BE2C (cell line): ENCODE measurements at regions not wholly inside any gene's neighbourhood (a gene's known extent, or its start where the extent isn't known, plus 50 kb on each side); places are given as distances from the start of the nearest gene placed in this dataset.
A peak's percentile ranks its signal among the peaks of the same experiment; 100 is the strongest.

Experiments
- DNase-seq: peaks from one replicate; pipeline ENCODE4 v3.0.0-alpha.2; 2020
- H3K27me3 ChIP-seq: fragments of 250-450 bp; sonication (Bioruptor Pico); 2 replicates; pipeline ENCODE4 v1.5.1; 2020; ENCODE audit warnings: mild to moderate bottlenecking
- H3K36me3 ChIP-seq: fragments of 250-450 bp; sonication (Bioruptor Pico); 2 replicates; pipeline ENCODE4 v1.5.1; 2020; ENCODE audit warnings: mild to moderate bottlenecking
- H3K4me1 ChIP-seq: fragments of 250-450 bp; sonication (Bioruptor Pico); 2 replicates; pipeline ENCODE4 v1.5.1; 2020
- H3K4me3 ChIP-seq: 2 replicates; pipeline ENCODE4 v1.5.1; 2011; ENCODE audit warnings: low read depth, low read length
- H3K9me3 ChIP-seq: fragments of 250-450 bp; sonication (Bioruptor Pico); 2 replicates; pipeline ENCODE4 v1.5.1; 2020
- CTCF ChIP-seq: IDR thresholded peaks from 2 replicates; pipeline ENCODE4 v1.5.1; 2012; ENCODE audit warnings: mild to moderate bottlenecking, low read depth, low read length

- no peaks in the 10 kb centered on the region for H3K9me3 ChIP-seq
- no peaks in the 10 kb centered on the region for H3K27me3 ChIP-seq
- H3K4me3 ChIP-seq: no peak overlapping the region
- H3K36me3 ChIP-seq: no peaks in the 10 kb centered on the region
- no peak for DNase-seq
- no peak for TF ChIP-seq CTCF
- H3K4me1 ChIP-seq: no peaks in the 10 kb centered on the region
Measured at GRCh38 chr2:9144046-9144445, 62.6 kb upstream of the ASAP2 start.

- H3K9me3 ChIP-seq: no peaks in the 10 kb centered on the region
- no peak for TF ChIP-seq CTCF
- peak overlapping the region; percentile 47 for H3K4me3 ChIP-seq
- H3K4me1 ChIP-seq: no peaks in the 10 kb centered on the region
- no peaks in the 10 kb centered on the region for H3K36me3 ChIP-seq
- no peak for DNase-seq
- no peaks in the 10 kb centered on the region for H3K27me3 ChIP-seq
Measured at GRCh38 chr2:9143264-9143815, 63.3 kb upstream of the ASAP2 start.

- Histone ChIP-seq H3K9me3 (no peaks in the 10 kb centered on the region), H3K4me3 (peak overlapping the region; percentile 47), H3K4me1 (no peaks in the 10 kb centered on the region), H3K27me3 (no peaks in the 10 kb centered on the region), H3K36me3 (no peaks in the 10 kb centered on the region)
- peak; percentile 97 for TF ChIP-seq CTCF
- DNase-seq: peak; percentile 79
Measured at GRCh38 chr2:9142551-9143263, 63.9 kb upstream of the ASAP2 start.

GRCh38 chr2:9141706-9142460, 64.7 kb upstream of the ASAP2 start:
- no peak overlapping the region for H3K4me3 ChIP-seq
- no peak for DNase-seq
- no peaks in the 10 kb centered on the region for H3K4me1 ChIP-seq
- no peaks in the 10 kb centered on the region for H3K9me3 ChIP-seq
- H3K27me3 ChIP-seq: no peaks in the 10 kb centered on the region
- no peak for TF ChIP-seq CTCF
- no peaks in the 10 kb centered on the region for H3K36me3 ChIP-seq

GRCh38 chr2:9141091-9141667, 65.4 kb upstream of the ASAP2 start:
- no peaks in the 10 kb centered on the region for H3K36me3 ChIP-seq
- no peak for TF ChIP-seq CTCF
- no peaks in the 10 kb centered on the region for H3K4me1 ChIP-seq
- no peaks in the 10 kb centered on the region for H3K27me3 ChIP-seq
- DNase-seq: no peak
- no peak overlapping the region for H3K4me3 ChIP-seq
- H3K9me3 ChIP-seq: no peaks in the 10 kb centered on the region
